ENCODE measurements at regions not wholly inside any gene's neighbourhood (a gene's known extent, or its start where the extent isn't known, plus 50 kb on each side); places are given as distances from the start of the nearest gene placed in this dataset.
A peak's percentile ranks its signal among the peaks of the same experiment; 100 is the strongest.

DNA sequence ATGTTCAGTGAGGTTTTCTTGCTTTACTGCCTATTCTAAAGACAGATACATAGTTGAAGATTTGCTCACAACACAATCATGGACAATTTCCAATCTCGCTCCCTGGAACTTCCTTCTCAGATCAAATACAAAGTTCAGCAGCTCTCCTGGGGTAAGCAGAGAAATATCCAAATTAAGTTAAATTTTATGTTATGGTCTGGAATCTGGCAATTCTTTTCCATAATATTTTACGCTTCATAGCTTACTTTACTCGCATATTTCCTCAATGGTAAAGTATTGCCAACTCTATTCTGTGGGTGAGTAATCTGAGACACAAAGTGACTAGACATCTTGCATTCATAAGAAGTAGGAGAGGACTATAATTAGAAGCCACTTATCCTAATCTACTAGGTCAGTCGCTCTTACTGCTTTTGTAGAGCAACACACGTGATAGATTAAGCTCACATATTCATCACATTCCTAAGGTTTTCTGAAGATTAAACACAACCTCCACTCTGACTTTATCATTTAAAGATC is 529.4 kb downstream of the CCDC85A start:
- no peak for ATAC-seq

DNA sequence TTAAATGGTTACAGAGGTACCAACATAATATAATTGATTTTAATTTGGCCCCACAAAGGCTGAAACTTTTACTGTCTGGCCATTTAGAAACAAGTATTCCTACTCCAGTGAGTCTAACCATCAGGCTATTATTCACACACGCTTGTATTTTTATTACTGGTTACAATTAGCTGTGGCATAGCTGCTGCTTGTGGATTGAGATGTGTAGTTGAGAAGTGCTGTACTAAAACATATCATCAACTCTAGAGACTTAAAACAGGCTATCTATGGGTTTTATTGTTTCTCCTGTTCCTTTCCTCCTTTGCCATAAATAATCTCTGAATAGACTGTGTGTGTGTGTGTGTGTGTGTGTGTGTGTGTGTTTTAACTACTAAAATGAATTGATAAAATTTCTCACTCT is 530.2 kb downstream of the CCDC85A start:
- ATAC-seq: no peak

DNA sequence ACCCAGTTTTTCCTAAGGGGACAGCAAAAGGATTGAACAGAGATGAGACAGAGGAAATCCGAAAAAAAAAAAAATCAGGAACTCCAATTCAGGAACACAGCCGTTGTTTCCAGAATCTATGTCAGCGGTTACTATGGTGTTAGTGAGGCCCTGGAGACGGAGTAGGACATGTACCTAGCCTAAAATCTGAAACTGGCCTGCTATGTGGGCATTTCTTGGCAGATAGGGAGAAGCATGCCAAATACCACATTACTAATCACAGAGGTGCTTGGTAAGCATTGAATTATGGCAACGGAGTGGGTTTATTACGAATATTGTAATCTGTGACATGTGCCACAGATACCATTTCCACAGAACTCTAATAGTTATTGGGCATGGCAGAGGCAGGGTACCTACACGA is 530.6 kb downstream of the CCDC85A start:
- ATAC-seq: no peak

DNA sequence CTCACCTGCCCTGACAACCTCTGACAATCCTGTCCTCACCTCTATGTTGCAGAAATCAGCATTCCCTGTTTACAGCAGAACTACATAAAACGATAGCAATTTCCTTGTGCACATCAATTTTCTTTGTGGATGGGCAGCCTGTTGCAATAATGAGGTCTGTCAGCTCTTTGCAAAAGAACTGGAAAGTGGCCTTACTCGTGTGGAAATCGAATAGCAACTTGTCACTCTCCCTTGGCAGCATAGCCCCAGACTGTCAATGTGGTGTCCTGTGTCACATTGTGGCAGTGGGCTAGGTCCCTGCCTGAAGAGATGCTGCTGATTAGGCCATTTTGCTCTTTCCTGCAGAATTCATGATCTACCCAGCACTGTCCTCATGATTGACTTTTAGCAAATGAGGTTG is 531.9 kb downstream of the CCDC85A start:
- ATAC-seq: no peak

DNA sequence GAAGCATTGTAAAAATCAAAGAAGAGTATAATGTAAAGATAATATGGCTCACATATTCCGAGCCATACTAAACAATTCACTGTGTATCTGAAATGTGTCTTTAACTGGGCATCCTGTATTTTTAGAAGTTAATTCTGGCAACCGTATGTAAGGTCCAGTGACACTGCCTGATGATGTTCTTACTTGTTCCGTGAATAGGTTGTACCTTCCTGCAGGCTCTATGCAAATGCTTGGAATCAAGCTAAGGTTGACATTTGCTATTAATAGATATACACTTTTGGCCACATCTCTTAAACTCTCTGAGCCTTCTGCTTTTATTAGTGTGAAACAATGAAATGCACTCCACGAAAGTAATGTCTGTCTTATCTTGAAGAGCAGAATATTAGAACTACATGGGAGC is 534.6 kb downstream of the CCDC85A start:
- no peak for ATAC-seq

DNA sequence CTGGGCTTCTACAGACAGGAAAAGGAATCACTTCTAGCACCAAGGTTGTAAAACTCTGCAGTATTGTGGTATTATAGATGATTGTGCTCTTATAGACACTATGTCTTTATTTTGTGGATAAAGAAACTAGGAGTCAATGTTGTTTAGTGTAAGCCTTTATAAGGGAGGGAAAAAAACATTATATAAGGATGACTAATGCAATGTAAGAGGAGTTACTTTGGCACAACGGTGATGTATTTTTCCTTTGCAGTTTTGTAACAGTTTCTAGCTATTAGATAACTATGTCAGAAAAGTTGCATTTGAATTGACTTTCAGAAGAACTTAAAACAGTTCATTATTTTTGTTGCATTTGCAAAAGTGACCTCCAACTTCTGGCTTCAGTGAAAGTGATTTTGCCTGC is 545.4 kb downstream of the CCDC85A start:
- no peak for ATAC-seq

DNA sequence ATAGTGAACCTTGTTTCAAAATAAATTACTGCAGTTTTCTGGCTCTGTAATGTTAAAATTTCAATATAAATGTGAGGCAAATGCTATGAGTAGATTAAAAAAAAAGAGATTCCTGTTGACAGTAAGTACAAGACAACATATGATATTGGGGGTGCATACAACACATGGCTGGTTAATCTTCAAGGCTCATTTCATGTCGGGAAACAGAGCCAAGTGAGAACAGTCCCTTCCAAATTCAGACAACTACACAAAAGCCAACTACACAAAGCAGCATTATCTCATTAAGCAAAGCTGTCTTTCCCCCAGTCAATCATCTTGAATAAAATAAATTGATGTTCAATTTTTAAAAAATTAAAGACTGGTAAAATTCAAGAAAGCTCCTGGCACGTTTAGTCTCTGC is 549.2 kb downstream of the CCDC85A start:
- ATAC-seq: no peak

DNA sequence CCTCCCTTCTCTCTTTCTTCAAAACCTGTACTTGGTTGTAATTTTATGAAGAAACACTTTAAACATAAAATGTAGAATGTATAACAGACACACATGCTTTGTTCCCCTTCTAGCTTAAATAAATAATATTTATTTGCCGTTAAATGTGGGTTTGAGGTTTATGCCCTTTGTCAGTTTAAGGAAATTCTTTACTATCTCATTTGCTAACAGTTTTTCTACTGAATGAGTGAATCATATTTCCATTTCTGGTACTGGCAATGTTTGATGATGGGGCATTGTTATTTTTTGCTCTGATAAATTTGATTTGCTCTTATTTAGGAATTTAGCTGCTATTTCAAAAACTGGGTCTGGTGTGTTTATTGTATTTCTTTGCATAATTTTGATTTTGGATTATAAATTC is 555.6 kb downstream of the CCDC85A start:
- ATAC-seq: no peak

DNA sequence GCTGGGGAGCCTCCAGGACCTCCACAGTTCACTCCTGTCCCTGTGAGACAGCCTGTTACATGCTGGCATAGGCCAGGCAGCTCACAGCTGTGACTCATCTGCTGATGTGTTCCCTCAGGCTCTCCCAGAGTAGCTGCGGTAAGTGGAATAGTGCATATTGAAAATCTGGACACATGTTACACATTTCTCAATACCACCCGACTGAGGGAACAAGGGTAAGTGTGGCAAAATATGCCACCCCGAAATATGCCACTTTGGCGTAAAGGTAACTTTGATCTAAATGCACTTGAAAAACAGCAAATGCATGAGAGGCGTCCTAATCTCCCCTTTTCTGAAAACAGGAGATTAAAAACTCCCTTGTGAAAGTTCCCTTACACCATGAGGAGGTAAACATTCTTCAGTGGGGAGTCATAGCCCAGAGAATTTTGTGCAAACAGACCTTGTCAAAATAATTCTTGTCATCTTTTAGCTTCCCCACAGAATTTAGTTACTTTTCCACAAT is 557.9 kb downstream of the CCDC85A start:
- peak; percentile 56 for ATAC-seq

DNA sequence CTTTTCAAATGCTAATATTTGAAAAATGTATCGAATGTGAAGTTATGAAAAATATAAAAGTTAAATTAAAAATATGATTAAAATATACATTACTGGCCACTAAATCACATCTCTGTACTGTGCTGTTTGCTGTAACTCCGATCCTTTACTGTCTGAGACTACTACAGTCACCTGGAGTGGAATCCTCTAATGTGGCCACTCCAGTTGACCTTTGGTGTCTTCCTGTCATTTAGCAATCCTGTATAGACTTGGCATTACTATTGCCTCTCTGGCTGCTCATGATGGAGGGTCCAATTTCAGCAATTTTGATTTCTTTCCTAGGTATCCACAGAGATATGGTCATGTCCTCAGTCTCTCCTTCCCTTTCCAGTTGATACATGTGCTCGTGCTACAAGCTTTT is 560.0 kb downstream of the CCDC85A start:
- no peak for ATAC-seq

DNA sequence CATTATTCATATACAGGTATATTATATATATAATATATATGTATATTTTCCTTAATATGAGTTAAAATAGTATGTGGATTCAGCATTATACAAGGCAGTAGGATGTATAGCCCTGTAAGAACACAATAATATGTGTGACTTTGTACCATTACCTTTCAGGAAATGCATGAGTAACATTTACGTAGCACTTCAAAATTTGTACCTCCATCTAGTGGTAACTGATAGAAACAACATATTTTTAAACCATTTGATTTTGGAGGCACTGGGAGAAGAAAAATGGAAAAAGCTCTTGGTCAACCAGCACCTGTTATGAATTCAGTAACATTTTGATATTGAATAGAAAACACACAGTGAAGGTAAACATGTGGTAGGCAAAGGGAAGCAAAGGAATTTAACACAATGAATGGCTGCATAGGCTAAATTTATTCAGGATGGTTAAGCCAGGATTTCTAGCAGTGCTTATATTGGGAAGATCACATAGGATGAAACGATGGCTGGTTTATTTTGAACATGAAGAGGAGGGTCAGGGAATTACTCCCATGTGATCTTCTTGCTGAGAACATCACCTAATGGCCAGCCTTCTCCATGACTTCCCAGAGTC is 565.5 kb downstream of the CCDC85A start:
- ATAC-seq: no peak

DNA sequence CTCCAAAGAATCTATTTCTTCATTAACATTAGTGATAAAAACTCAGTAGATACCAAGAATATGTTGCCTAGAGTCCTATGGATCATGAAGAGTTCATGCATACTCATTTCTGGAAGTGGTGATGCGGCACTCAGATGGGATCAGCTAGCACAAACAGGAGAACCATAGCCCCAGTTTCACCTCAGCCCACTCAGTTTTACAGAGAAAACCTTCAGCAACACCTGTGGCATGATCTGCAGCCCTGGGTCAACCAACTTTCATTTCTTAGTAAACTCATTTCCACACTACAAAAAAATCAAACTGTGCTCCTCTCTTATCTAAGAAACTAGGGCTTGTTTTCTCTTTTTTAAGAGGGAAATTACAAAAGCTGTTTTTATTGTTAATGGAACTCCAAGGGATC is 569.4 kb downstream of the CCDC85A start:
- no peak for ATAC-seq

DNA sequence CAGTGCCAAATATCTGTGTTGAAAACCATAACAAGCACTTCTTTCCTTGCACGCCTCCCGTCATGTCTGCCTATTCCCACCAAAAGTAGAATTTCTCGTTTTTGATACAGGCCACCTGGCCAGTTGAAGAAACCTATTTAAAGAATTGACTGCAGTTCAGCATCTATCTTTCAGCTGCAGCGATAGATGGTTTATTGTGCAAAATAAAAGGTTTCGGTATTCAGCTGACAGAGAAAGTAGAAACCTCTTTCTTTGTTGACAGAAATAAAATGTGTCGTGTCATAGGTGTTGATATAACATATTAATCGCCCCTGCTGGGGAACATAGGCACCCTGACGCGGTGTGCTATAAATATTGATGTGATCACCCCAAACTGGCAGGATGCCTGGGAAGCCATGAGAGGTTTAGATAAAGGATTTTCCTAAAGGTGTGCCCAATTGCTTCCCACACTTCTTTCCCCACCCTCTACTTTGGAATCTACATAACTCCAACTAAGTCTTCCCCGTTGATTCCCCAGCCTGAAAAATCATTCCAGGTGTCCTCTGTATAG is 570.4 kb downstream of the CCDC85A start:
- no peak for ATAC-seq

DNA sequence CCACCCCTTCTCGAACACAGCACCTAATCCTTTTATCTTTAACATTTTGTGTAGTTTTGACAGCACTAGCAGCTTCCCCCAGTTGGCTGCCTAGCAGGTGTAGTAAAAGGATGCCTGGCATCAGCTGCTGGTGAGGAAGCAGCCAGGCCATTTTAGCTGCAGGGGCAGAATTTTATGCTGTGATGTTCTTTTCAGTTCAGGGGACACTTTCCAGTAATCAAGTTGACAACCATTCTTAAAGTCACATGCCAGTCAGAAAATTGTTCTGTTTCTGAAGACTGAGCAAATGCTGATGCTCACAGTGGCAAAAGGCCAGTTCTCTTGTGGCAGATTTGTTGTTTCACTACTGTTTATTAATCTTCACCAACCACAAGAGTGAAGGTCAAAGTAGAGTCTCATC is 570.8 kb downstream of the CCDC85A start:
- ATAC-seq: no peak

DNA sequence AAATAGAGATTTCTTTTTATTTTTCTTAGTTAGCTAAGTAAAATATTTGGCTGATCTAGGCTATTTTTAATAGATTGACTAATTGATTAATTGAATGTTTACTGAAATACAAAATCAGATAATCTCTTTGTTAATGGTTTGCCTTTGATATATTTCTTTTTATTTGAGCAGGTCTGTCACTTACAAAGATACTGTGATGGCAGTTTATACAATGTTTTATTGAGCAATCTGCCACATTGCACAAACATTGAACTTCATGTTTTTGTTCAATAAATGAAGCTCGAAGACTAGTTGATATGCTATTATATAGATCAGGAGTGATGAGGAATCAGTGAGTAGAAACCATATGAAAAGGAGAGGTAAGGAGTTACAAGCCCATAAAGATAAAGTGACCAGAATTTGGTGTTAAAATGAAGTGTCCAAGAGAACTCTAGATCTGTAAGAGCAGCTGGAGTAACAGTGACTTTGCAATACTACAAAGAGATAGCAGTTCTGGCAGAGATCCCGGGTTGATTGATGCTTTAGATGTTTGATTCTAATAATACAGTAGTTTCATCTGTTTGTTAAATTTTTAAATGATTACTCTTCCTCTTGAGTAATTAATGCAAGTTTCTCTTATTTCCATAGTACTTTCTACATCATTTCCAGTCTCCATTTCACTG is 574.2 kb downstream of the CCDC85A start:
- no peak for ATAC-seq

DNA sequence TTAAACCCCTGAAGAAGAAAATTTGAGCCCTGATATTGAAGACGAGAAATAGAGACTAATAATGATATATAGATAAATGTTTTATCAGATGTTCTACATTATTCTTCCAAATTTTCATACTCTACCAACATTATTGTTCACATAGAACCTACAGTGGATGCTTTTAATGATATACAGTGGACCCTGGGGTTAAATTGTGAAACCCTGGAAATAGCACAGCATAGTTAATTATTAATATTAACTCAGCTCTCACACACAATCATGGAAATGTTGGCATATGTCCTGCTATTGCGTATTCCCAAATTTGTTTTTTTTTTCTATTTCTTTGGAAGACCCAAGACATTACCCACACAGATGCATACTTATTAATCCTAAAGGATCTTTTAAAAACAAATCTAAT is 579.9 kb downstream of the CCDC85A start:
- ATAC-seq: no peak

DNA sequence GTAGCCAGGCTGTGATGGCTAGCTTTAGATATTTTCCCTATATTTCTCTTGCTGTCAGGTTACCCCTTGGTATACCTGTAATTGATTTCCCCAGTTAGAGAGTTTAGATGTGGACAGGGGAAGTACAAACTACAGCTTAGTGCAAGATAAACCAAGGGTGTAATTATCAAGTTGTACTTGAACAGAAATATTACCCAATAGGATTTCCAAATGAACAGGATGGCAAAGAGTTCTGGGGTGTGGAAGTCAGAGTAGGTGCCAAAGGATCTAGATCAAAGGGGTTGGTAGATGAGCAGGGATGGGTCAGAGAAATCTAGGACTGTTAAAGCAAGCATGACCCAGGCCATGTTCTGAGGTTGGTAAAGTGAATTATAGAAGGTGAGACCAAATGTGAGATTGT is 585.2 kb downstream of the CCDC85A start:
- ATAC-seq: no peak

DNA sequence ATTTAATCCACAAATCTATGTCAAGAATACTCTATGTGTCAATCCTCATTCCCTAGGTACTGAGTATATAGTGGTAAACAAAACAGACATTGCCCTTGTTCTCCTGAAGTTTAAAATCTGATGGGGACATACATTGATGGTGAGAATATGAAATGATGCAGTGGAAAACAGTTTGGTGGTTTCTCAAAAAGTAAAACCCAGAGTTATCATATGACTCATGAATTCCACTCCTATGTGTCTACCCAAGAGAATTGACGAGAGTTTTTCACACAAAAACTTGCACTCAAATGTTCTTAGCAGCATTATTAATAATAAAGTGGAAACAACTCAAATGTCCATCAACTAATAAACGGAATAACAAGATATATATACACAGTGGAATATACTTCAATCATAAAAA is 586.7 kb downstream of the CCDC85A start:
- no peak for ATAC-seq

DNA sequence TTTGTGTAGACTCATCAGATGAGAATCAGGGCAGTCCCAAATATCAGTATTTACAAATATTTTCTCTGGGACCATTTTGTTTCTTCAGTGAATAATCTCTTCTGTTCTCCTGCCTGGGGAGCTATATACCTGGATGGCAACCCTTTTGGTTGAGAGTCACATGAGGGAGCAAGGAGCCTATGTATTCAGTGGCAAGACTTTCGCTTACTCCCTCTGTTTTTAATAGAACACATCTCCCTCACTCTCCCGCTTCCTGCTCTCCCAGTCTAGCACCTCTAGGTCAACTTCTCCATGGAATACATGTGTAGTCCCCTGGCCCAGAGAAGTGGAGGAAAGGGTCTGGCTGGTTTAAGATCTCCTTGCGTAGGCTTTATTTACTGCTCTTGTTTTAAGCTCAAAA is 600.3 kb downstream of the CCDC85A start:
- no peak for ATAC-seq

DNA sequence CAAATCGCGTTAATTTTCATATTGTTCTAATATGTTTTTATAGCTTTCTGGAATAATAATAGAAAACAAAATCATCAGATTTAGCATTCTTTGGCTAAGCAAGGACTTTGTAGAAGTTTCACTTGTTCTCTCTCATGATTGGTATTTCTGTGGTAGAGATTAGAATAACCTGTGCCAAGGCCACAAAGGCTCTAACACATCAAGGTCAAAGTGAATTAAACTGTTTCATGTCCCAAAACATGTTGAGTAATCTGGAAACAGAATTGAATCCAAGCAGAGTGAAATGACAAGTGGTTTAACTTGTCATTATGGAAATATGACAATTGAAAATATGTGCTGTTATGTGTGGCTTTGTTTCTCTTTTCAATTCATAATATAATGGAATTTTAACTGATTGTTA is 617.4 kb downstream of the CCDC85A start:
- no peak for ATAC-seq

DNA sequence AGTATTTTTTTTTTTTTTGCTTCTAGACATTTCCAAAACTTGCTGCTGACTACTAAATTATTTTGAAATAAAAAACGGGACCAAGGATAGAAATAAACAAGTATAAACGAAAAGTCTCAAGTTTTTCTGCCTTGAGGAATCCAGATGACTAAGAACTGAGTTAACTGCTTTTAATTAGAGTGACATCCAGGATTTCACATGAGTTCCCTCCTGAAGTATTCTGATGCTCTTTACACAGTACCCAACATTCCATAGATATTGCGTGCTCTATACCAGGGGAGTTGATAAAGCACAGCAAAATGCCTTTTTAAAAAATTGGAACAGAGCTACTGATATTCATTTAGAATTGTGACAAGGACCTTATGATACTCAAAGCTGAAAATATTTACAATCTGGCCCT is 618.0 kb downstream of the CCDC85A start:
- ATAC-seq: no peak

DNA sequence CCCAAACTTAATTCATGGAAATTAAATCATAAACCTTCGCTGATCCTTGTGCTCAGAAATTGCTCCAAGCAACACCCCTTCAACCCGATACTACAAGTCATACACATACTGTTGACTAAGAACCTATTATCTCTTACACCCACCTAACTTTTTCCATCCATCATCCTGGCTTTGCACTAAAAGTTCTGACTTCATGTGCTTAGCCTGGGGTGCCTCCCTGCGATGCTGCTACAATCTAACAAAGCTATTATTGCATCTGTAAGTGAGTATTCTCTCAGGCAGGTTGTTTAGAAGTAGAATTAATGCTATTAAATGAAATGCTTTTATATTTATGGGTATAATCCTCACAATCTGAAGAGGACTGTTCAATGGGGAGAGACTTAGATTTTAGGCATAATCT is 619.8 kb downstream of the CCDC85A start:
- ATAC-seq: no peak

DNA sequence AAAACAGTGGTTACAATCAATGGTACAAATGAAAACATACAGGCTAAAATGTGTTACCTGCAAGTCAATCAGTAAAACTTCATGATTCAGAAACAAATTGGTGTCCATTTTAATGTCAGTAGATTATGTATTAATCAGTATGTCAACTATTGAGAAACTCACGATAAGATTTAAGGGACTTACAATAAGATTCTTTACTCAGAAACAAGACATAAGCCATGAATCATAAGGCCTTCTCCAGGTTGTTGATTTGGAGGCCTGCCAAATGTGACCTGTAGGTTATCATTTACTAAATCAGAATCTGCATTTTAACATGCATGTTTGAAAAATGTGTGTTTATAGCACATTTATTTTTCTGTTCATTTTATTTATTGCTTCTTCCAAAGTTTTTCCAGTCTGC is 623.1 kb downstream of the CCDC85A start:
- ATAC-seq: no peak

DNA sequence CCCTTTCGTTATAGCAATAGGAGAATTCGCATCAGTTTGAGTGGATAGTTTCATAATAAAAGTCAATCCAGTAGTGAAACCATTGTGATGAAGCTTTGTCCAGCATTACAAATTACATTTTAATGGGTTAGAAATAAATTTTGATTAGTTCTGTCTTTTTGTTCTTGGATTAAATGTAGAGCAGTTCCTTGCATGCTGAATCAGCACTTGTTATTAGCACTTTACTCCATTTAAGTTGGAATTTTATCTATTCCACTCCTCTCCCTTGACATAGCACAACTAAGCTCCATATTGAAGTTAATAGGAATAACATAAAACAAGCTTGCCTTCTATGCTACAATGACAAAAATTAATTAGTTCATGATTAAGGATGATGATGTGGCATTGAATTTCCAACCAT is 624.1 kb downstream of the CCDC85A start:
- no peak for ATAC-seq

All from esophagus mucosa (tissue), 1 donor.